ENCODE measurements at regions not wholly inside any gene's neighbourhood (a gene's known extent, or its start where the extent isn't known, plus 50 kb on each side); places are given as distances from the start of the nearest gene placed in this dataset.

GRCh38 chr10:107450056-107450455, 285.6 kb upstream of the SORCS1 start:
- TF ChIP-seq, protein P1, sequence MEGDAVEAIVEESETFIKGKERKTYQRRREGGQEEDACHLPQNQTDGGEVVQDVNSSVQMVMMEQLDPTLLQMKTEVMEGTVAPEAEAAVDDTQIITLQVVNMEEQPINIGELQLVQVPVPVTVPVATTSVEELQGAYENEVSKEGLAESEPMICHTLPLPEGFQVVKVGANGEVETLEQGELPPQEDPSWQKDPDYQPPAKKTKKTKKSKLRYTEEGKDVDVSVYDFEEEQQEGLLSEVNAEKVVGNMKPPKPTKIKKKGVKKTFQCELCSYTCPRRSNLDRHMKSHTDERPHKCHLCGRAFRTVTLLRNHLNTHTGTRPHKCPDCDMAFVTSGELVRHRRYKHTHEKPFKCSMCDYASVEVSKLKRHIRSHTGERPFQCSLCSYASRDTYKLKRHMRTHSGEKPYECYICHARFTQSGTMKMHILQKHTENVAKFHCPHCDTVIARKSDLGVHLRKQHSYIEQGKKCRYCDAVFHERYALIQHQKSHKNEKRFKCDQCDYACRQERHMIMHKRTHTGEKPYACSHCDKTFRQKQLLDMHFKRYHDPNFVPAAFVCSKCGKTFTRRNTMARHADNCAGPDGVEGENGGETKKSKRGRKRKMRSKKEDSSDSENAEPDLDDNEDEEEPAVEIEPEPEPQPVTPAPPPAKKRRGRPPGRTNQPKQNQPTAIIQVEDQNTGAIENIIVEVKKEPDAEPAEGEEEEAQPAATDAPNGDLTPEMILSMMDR (IDR thresholded peaks at IDR 0.05; ENCODE audit: poor library complexity) = no peak
- TF ChIP-seq EZH2 (IDR thresholded peaks at IDR 0.05; ENCODE audit: borderline replicate concordance) (no peak), EZH2phosphoT487 (IDR thresholded peaks at IDR 0.05; ENCODE audit: low read depth, severe bottlenecking, unreplicated experiment) (no peak)
